Peyer's patch (tissue), 4 donors: ENCODE measurements at regions not wholly inside any gene's neighbourhood (a gene's known extent, or its start where the extent isn't known, plus 50 kb on each side); places are given as distances from the start of the nearest gene placed in this dataset.
A peak's percentile ranks its signal among the peaks of the same experiment; 100 is the strongest.

ENCODE experiments used
- DNase-seq, 3 donors: peaks; one replicate each; pipeline ENCODE4 v3.0.0-alpha.2; 2017 to 2019
- H3K27ac ChIP-seq, 4 donors: fragments of 200-600 bp; sonication (generic); one replicate each; pipeline ENCODE4 v1.5.1; 2016 to 2019
- H3K27me3 ChIP-seq, 2 donors: fragments of 200-600 bp; sonication (generic); one replicate each; pipeline ENCODE4 v1.5.1; 2019
- H3K36me3 ChIP-seq, 3 donors: fragments of 200-600 bp; sonication (generic); one replicate each; pipeline ENCODE4 v1.5.1; 2016 to 2019
- H3K4me1 ChIP-seq, 4 donors: fragments of 200-600 bp; sonication (generic); one replicate each; pipeline ENCODE4 v1.5.1; 2016 to 2019
- H3K4me3 ChIP-seq, 4 donors: fragments of 200-600 bp; sonication (generic); 1 replicate in 3 of 4; 2 replicates in 1 of 4; pipeline ENCODE4 v1.5.1; 2016 to 2019; ENCODE audit warnings: mild to moderate bottlenecking in 1 of 4
- H3K9me3 ChIP-seq, 4 donors: fragments of 200-600 bp; sonication (generic); one replicate each; pipeline ENCODE4 v1.5.1; 2016 to 2019; ENCODE audit warnings: mild to moderate bottlenecking in 1 of 4
- POLR2A ChIP-seq, 2 donors: fragments of 450-650 bp; IDR thresholded peaks; one replicate each; pipeline ENCODE4 v1.5.1; 2017; ENCODE audit warnings: antibody characterized with exemption in 2 of 2, mild to moderate bottlenecking in 2 of 2, moderate library complexity in 2 of 2
- TF ChIP-seq, protein P1 (sequence below), 6 experiments: fragments of 450-650 bp in 4 of 6; fragments of 200-600 bp in 2 of 6; sonication (generic) in 1 of 6; IDR thresholded peaks; one replicate each; pipeline ENCODE4 v1.5.1; 2017 to 2019; ENCODE audit warnings: antibody characterized with exemption in 6 of 6, mild to moderate bottlenecking in 3 of 6, moderate library complexity in 1 of 6

- H3K4me3 ChIP-seq: no peak overlapping the region
- TF ChIP-seq POLR2A (IDR thresholded peaks at IDR 0.05): no peak
- TF ChIP-seq, protein P1, sequence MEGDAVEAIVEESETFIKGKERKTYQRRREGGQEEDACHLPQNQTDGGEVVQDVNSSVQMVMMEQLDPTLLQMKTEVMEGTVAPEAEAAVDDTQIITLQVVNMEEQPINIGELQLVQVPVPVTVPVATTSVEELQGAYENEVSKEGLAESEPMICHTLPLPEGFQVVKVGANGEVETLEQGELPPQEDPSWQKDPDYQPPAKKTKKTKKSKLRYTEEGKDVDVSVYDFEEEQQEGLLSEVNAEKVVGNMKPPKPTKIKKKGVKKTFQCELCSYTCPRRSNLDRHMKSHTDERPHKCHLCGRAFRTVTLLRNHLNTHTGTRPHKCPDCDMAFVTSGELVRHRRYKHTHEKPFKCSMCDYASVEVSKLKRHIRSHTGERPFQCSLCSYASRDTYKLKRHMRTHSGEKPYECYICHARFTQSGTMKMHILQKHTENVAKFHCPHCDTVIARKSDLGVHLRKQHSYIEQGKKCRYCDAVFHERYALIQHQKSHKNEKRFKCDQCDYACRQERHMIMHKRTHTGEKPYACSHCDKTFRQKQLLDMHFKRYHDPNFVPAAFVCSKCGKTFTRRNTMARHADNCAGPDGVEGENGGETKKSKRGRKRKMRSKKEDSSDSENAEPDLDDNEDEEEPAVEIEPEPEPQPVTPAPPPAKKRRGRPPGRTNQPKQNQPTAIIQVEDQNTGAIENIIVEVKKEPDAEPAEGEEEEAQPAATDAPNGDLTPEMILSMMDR (IDR thresholded peaks at IDR 0.05): no peak
- H3K9me3 ChIP-seq: no peaks in the 10 kb centered on the region
- H3K27ac ChIP-seq: no peak overlapping the region
- H3K36me3 ChIP-seq: no peaks in the 10 kb centered on the region
- no peak for DNase-seq
- no peaks in the 10 kb centered on the region for H3K27me3 ChIP-seq
- no peaks in the 10 kb centered on the region for H3K4me1 ChIP-seq
Observed at GRCh38 chr3:66795365-66795764, 202.7 kb upstream of the KBTBD8 start.

- Histone ChIP-seq H3K27ac (no peak overlapping the region), H3K4me1 (no peaks in the 10 kb centered on the region), H3K36me3 (no peaks in the 10 kb centered on the region), H3K4me3 (no peak overlapping the region), H3K27me3 (no peaks in the 10 kb centered on the region), H3K9me3 (no peaks in the 10 kb centered on the region)
- TF ChIP-seq POLR2A (IDR thresholded peaks at IDR 0.05): no peak
- no peak for DNase-seq
Observed at GRCh38 chr3:66796343-66796742, 201.8 kb upstream of the KBTBD8 start.

DNA sequence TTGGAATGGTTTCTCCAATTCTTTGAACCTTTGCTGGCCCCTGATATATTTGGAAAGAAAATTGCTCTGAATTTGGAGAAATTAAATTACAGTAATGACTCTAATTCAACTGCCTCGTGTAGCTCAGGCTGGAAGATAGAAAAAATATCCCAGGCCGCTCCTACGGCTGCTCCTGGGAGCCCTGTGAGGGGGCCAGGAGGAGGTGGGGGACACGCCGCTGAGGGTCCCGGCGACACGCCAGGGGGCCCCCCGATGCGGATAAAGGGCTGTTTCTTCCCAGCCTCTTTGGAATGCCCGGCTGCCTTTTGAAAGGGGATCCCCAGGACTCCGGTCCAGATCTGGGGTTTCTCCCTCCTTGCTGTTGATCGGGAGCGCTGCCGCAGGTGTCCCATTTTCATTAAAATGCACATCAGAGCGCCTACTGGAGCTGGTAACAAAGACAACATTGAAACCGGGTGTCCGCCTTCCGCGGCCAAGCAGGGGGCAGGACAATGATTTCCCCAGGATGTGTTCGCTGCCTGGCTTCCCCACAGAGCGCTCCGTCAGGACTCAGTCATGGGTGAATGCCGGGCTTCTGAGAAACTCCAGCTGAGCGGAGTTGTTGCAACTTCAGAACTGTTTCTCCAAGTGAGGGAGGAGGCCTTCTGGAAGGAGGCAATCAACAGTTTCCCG is 200.1 kb upstream of the KBTBD8 start:
- DNase-seq: peak in 1 of 3 donors; percentile 47
- no peak for TF ChIP-seq POLR2A (IDR thresholded peaks at IDR 0.05)
- TF ChIP-seq, protein P1 (IDR thresholded peaks at IDR 0.05): no peak
- H3K4me1 ChIP-seq: no peaks in the 10 kb centered on the region
- H3K4me3 ChIP-seq: no peak overlapping the region
- no peak overlapping the region for H3K27ac ChIP-seq
- H3K27me3 ChIP-seq: no peaks in the 10 kb centered on the region
- no peaks in the 10 kb centered on the region for H3K9me3 ChIP-seq
- H3K36me3 ChIP-seq: no peaks in the 10 kb centered on the region

DNA sequence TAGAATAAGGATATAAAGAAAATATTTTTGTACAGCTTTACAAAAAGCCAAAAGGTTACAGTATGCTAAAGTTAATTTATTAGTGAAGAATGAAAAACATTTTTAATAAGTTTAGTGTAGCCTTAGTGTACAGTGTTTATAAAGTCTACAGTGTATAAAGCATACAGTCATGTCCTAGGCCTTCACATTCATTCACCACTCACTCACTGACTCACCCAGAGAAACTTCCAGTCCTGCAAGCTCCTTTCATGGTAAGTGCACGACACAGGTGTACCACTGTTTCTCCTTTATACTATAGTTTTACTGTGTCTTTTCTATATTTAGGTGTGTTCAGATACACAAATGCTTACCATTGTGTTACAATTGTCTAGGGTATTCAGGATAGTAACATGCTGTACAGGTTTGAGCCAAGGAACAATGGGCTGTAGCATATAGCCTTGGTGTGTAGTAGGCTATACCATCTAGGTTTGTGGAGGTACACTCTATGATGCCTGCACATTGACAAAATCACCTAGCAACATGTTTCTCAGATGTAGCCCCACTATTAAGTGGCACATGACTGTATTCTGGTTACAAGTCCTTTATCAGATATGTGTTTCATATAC is 197.1 kb upstream of the KBTBD8 start:
- no peaks in the 10 kb centered on the region for H3K9me3 ChIP-seq
- H3K4me3 ChIP-seq: no peak overlapping the region
- no peaks in the 10 kb centered on the region for H3K36me3 ChIP-seq
- no peak overlapping the region for H3K27ac ChIP-seq
- no peak for DNase-seq
- TF ChIP-seq, protein P1 (IDR thresholded peaks at IDR 0.05): no peak
- no peak for TF ChIP-seq POLR2A (IDR thresholded peaks at IDR 0.05)
- no peaks in the 10 kb centered on the region for H3K27me3 ChIP-seq
- no peaks in the 10 kb centered on the region for H3K4me1 ChIP-seq

DNA sequence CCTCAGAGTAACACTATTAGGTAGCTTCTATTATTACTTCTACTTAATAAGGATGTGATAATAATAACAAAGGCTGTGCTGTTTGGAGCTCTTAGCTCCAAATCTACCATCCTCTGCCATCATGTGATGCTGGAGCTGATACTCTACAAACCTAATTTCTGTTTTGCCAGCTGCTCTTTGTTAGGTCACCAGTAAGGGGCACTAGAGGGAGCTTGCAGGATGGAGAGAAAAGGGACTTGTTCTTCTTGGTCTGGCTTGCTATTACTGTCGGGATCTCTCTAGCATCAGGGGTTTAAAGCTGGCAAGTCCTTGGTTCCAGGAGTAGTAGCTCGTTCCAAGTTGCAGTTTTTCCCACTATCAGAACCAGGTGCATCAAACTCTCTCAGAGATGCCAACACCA is 194.9 kb upstream of the KBTBD8 start:
- H3K27ac ChIP-seq: no peak overlapping the region
- no peaks in the 10 kb centered on the region for H3K27me3 ChIP-seq
- no peak for DNase-seq
- H3K36me3 ChIP-seq: no peaks in the 10 kb centered on the region
- H3K4me3 ChIP-seq: no peak overlapping the region
- H3K4me1 ChIP-seq: no peaks in the 10 kb centered on the region
- TF ChIP-seq POLR2A (IDR thresholded peaks at IDR 0.05): no peak
- TF ChIP-seq, protein P1 (IDR thresholded peaks at IDR 0.05): no peak
- H3K9me3 ChIP-seq: no peaks in the 10 kb centered on the region
